NCI-H446 (cell line): ENCODE measurements at regions not wholly inside any gene's neighbourhood (a gene's known extent, or its start where the extent isn't known, plus 50 kb on each side); places are given as distances from the start of the nearest gene placed in this dataset.

Experiments
- DNase-seq, 2 experiments: peaks; one replicate each; lab custom pipeline; 2025; lab: John Stamatoyannopoulos, UW

DNA sequence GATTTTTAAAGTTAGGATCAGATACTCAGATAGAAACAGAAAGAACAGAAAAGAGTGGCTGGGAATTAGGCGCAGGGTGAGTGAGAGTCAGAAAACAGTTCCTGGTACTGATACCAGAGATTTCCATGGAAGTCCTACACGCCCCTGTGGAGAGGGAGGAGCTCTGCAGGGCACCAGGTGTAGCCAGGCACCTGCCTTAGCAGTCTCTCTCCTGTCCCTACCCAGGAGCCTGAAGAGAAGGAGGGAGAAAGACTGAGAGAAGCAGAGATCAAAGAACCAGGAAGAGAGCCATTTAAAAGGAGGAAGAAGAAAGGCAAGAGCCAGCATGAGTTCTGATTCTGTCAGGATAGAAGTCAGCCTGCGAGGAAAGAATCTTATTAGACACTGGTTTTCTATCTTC is 65.0 kb downstream of the CBLN1 start:
- no peak for DNase-seq

DNA sequence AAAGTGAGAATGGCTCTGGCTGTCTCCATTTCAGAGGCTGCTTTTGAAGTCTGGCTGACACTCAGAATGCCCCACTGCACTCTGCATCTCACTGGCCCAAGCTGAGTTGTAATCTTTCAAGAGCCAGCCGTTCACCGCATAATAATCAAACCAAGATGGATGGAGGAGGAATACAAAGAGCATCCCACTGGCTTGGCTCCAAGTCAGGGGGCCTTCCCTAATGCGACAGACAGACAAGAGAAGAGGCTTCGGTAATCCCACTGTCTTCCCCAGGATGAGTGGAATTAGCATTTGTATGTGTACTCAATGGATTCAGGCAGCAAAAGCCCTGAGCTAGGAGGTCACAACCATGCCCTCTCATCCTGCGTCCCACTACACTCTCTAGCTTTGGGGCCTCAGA is 68.0 kb downstream of the CBLN1 start:
- no peak for DNase-seq

DNA sequence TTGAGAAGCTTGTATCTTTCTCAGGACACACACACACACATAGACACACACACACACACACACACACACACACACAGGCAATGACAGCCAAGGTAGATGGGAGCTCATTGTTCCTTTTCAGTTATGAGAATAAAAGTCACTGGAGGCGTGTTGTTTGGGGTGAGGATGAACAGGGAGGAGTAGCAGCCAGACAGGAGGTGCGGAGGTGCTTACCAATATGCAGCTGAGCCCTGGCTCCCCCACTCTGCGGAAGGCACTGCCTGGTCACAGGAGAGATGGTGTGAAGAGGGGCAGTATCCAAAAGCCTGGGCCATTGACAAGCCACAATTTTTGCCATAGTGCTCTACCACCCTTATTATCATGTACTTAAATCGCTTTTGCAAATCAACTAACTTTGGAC is 77.4 kb downstream of the CBLN1 start:
- DNase-seq: no peak

DNA sequence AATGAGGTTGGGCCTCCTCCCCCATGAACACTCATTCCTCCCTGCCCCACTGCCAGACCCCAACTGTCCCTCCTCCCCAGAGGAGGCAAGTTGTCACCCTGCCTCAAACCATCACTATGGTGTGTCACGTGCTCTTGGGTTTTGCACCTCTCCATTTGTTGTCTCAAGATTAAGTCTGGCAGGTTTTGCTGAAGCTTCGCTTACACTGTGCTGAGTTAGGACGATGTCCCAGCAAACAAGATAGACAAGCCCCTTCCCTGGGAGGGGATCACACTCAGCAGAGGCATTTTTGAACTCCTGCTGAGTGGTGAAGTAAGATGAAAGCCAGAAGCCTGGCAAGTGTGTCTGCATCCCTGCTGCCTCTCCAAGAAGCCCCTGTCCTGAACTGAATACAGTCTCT is 78.3 kb downstream of the CBLN1 start:
- DNase-seq: no peak

DNA sequence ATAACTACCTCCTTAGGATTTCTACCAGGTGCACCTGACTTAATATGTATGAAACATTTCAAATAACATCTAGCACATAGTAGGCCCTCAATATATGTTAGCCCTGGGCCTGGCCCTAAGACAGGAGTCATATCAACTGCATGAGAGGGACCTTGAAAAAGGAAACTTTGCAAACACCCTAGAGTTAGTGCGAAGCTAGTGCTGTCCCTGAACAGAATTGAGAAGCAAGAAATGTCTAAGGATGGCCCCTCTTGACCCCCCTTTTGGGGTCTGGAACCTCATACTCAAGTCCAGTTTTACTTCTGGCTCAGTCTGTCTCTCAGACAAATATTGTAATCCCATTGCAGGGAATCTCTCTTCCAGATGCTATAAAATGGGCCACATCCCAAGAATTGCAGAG is 80.5 kb downstream of the CBLN1 start:
- DNase-seq: no peak

DNA sequence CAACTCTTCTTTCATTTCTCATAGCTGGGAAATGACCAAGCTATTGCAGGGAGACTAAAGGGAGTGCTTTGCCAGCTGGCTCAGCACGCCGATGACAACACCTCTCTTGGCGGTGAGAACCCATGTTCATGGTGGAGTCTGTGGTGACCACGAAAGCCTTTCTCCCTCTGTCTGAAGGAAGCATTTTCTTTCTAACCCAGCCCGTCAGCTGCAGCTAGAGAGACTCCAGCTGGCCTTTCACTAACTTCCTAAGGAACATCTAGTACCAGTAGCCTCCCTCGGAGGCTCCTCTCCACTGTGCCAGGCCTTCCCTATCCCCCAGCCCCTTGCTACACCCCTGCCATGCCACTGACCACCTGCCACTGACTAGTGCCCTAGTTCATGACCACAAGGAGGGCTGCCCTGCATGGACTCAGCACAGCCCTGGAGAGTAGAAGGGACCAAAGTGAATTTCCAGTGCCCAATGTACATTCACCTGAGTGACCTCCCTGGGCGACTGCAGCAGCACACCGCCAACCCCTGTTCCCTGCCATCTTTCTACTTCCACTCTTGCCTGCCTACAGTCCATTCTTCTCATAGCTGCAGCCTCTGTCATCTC is 81.3 kb downstream of the CBLN1 start:
- DNase-seq: no peak

DNA sequence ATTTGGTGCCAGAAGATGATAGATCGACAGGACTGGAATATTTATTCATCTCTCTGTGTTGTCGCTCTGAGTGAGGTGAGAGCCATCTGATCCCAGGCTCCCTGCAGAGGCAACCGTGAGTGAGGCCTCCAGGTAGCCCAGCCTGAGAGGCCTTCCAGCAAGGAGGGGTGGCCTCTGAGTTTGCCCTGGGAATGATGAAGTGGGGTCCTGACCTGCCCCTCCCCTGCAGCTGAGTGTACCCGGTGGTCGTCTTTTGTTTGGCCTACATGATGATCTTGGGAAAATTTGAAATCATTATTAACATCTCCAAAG is 86.4 kb downstream of the CBLN1 start:
- no peak for DNase-seq

DNA sequence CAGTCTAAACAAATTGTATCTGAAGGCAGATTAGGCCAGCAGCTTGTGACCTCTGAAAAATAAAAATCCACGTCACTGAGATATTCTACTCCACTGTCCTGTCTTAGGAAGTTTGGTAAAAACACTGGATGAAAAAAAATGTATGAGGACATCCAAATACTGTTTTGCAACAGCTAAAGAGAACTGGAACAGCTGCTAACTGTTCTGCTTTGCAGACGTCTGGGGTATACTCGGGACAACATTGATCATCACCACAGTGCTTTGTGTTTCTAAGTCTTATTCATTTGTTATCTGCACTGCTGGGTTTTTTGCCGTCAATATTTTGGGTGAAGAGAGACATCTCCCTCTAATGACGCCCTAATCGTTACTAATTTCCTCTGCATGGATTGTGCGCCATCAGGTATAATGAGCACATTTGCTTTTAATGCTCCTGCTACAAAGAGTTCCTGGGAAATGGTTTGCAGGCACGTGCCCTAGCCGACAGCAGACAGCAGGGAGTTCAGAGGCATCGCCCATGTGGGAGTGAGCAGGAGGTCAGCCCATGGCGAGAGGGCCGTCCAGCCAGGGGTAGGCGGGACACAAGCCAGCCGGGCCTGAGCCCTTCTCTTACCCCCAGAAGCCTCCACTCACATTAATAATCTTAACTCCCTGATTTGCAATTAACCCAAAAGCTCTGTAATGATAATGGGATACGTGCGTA is 87.0 kb downstream of the CBLN1 start:
- DNase-seq: no peak

DNA sequence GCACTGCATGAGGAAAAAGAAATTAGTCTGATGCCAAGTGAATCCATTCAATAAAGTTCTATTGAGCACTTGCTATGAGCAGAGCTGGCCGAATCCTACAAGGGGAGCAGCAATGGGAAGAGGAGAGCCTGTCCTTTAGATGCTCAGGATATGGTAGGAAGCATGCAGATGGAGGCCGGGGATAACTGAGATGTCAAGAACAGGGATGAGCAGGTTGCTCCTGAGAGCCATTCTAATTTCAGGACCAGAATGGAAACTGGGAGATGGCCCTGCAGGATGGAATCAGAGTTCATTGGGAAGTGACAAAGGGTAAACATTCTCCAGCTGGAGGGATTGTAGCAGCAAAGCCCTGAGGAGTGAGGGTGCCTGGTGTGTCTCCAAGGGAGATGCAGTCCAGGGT is 88.0 kb downstream of the CBLN1 start:
- no peak for DNase-seq

DNA sequence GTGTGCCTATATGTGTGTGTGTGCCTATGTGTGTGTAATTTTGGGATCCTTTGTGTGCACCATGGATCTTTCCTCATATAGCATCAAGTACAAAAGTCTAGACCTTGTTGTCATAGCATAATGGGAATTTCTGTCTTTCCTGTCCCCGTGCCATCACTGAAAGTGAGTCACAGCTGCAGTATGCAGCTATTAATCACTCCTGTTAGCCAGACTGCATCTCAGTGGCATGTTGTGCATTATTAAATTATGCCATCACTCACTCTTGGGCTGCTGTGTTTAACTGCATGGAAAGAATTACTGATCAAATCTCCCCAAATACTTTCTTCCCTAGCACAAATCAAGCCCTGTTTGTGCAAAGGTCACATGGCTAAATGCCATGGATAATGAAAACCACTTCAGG is 92.4 kb downstream of the CBLN1 start:
- DNase-seq: no peak

DNA sequence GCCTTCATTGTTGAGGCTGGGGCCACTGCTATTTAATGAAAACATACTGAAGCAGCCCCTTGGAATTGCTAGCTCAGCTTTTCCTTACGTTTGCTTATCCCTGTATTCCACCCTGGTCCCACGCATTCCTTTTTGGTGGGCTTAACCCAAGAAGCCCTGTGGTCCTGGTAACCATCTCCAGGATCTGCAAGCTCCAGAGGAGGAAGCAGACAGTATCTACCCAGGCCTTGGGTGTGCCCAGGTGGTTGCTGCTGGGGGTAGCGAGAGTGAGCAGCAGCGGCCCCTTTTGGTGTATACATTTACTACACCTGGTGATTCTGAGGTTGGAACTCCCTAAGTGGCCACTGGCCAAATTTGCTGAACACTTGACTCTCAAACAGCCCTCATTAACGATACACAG is 97.7 kb downstream of the CBLN1 start:
- DNase-seq: peak in 1 of 2 experiments; percentile 13

DNA sequence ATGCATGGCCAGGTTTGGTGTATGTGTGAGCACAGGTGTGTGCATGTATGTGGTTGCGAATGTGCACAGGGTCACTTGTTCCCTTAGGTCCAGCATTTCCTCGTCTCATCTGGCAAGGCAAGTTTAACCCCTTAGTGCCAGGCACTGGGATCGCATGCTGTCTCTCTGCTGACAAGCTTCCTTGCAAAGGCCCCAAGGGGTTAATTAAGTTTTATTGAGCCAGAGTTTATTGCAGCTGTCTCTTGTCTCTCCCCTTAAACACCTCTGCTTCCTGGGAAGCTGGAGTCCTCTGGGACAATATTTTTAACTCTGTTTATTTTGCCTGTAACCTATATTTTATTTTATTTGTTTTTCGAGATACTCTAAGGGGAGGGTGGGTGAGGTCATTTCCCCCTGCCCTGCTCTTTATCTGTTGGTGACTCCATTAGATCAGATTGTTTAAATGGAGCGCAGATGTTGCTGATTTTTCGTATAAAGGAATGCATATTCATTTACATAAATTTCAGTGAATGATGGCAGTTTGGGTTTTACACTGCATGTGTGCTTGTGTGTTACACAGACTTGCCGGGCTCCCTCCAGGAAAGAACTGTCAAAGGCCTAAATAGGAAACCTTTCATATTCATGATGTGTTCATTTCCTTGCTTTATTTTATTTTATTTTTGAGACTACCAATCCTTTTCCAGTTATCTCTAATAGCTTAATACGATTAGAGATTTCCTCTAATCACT is 99.7 kb downstream of the CBLN1 start:
- no peak for DNase-seq

DNA sequence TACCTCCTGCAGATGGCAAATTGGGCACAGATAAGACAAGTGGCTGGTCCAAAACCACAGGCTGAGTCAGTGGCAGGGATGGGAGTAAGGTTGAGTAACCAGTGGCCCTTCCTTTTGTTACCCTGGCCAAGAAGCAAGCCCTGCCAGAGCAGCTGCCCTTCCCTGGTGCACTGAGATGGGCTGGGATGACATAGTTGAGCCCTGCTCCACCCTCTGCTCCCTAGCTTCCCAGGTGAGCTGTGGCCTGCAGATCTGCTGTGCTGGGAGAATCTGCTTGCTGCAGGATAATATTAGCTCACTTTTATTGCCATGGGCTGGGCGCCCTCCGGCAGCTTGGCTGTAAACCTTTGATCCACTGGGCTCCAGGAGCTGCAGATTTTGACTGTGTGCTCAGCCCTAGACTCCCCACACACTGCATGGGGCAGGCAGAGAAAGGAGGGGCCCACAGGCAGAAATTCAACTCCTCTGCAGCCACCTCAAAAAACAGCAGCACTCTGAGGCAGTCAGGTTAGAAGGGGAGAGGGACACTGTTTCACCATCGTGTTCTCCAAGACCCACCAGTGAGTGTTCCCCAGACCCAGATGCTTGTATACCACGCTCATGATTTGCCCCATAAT is 101.8 kb downstream of the CBLN1 start:
- no peak for DNase-seq

DNA sequence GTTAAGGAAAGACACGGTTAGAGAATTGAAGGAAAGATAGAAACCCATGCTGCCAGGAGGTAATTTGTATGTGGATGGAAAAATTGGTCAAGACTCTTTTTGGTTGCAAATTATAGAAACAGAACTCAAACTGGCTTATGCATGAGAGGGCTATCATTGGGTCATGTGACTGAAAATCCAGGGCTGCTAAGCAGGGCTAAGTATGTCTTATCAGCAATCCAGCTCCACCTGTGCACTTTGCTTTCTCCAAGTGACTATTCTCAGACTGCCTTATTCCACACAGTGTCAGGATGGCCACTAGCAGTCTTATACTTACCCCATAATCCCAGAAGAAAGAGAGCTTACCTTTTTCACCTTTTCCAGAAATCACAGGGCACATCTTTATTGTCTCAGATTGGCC is 113.5 kb downstream of the CBLN1 start:
- DNase-seq: no peak

DNA sequence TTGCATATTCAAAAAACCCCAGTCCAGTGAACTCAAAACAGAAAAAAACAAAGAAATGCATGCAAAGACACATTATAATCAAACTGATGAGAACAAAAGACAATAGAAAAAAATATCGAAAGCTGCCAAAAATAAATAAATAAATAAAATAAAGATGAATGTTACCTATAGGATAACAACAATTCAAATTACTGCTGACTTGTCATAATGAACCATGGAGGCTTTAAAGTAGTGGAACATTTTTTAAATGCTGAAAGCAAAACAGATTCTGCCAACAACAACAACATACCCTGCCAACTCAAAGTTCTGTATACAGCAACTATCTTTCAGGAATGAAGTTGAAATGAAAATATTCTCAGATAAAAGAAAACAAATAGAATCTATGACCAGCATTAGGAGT is 116.6 kb downstream of the CBLN1 start:
- DNase-seq: no peak

DNA sequence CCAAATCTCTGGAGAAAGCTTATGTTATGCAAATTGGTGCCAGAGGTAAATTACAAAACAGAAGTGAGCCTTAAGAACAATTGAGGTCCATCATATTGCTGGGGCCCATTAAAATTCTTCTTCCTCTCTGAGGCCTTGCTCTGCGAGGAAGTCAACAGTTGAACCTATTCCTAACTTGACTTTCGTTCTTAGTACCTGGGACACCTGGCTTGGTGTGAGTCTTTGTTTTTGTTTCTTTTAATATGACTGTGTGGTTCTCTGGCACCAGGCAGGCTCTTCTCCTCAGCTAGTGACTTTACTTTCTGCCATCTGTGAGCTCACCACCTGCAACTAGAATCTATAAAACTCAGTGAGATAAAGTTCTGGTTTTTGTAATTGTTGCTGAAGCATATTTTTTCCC is 120.4 kb downstream of the CBLN1 start:
- DNase-seq: no peak

DNA sequence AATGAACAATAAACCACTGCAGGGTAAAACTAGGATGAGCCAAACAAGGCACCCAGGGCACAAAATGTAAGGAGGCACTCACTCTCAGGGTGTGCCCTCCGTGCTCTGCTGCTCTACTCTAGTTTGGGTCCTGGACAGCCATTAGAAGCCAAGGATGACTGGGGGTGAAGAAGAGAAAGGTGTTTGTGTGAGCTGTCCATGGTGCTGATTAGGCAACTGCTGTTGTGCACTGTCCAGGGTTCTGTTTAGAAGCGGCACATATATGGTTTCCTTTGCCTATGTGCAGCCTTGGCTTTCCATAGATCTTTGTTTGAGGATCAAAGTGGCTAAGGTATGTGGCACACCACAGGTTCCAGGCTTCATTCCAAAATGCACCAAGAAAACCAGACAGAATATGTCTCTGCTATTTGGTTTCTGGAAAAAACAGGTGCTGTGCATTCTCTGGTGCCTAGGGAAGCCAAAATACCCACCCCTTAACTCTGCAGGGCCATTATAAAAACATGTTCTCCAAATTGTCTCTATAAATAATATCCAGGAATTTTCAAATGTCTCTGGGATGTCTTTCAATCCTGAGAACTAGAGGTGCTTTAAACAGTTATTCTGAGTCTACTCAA is 123.5 kb downstream of the CBLN1 start:
- DNase-seq: no peak

DNA sequence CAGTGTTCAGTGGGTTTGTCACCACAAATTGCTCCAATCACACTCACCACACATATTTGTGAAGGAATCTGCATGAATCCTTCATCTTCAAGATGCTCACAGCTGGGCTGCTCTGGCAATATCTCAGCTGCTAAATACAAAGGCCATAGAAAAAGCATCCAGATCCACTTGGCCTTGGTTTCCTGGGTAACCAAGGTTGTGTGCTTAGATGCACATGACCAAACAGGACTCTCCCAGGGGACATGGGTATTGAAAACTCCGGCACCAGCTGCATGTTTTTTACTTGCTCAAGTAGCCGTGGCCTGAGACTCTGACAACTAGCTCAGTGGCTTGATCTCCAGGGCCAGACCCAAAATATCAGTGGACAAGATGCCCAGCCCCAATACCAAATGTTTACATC is 131.3 kb downstream of the CBLN1 start:
- DNase-seq: no peak

DNA sequence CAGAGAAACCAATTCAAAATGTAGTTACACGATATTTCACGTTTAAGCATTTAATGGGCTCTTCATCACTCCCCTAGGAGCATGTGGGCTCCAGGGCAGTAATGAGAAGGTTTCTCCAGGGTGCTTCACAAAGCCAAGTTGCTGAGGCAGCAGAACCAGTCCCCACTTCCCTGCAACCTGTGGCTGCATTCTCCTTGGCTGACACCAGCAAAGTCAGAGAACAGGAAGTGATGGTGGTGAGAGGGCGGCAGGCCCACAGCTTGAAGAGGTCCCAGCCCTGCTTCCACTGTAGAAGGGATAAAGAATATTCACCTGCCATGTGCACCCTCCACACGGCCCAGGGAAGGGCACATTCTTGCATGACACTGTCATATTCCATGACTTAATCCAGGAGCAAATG is 133.2 kb downstream of the CBLN1 start:
- DNase-seq: no peak

DNA sequence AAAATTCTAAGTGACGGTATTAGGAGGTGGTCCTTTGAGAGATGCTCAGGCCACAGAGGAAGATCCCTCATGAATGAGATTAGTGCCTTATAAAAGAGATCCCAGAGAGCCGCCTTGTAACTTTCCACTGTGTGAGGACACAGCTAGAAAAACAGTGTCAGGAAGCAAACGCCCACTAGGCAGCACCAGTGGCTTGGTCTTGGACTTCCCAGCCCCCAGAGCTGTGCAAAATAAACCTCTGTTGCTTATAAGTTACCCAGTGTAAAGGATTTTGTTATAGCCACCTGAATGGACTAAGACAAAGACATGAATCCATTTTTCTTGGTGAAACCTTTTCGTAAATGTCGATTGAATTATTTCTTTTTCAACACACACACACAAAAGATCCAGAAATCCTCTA is 141.0 kb downstream of the CBLN1 start:
- no peak for DNase-seq

DNA sequence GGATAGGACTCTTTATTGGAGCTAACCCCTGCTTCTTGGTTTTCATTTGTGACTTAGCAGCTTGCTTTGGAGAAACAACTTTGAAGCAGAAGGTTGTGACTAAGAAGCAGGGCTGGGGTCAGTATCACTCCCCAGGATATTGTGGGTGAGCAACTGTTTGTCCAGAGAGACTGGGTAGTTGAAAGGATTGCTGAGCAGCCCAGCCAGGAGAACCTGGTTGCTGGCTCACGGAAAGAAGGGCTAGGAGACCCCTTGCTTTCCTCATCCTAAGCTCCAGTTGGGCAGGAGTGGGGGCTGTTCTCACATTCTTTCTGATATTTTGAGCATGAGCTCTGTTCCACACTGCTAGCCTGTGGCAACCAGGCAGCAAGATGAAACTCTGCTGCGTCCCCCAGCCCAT is 151.2 kb downstream of the CBLN1 start:
- DNase-seq: no peak

DNA sequence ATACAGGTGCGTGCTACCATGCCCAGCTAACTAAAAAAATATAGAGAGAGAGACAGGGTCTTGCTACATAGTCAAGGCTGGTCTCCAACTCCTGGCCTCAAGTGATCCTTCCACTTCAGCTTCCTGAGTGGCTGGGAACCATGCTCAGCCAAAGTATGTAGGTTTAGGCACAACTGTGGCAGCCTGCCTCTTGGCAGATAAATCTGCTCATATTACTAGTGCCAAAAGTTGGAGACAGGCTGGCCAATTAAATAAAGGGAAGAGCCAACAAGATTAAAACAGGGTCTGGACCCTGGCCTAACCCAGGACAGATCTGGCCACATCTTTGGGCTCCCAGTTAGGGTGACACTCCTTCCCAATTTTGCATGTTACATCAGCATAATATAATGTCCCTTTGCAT is 151.7 kb downstream of the CBLN1 start:
- no peak for DNase-seq

DNA sequence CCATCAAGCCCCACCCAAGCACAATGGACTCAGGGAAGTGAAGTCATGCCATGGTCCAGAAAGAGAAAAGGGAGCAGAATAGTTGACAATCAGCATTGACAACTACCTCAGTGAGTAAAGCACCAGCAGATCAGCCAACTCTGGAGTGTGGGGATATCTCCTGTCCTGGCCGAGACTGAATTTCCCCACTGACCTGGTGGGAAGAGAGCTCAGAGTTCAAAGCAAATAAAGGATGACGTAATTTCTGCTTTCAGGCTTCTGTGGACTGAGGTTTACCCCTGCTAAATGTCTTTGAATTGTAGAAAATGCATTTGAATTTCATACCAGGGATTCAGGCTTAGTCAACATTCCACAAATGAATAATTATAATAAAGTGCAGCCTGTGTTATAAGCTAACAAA is 152.9 kb downstream of the CBLN1 start:
- DNase-seq: no peak
